ENCODE measurements at regions not wholly inside any gene's neighbourhood (a gene's known extent, or its start where the extent isn't known, plus 50 kb on each side); places are given as distances from the start of the nearest gene placed in this dataset.

DNA sequence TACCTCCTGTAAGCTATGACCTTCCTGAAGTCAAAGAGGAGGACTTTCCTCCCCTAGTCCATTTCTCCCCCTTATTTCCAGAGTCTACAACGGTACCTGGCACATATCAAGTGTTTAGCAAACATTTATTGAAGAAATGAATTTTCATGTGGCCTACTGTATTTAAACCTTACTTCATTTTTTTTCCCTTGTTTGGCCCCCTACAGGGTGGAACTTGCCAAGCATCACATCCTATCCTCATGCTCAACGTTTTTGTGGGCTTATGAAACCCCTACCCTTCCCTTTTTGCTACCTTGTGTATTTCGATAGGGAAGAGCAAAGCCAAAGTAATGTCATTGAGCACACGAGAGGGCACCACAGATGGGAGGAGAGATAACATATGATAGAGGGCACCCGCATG lies 1857.8 kb upstream of the WWC1 start:
- no peak for TF ChIP-seq POLR2A (IDR thresholded peaks at IDR 0.05)
- TF ChIP-seq, protein P1, sequence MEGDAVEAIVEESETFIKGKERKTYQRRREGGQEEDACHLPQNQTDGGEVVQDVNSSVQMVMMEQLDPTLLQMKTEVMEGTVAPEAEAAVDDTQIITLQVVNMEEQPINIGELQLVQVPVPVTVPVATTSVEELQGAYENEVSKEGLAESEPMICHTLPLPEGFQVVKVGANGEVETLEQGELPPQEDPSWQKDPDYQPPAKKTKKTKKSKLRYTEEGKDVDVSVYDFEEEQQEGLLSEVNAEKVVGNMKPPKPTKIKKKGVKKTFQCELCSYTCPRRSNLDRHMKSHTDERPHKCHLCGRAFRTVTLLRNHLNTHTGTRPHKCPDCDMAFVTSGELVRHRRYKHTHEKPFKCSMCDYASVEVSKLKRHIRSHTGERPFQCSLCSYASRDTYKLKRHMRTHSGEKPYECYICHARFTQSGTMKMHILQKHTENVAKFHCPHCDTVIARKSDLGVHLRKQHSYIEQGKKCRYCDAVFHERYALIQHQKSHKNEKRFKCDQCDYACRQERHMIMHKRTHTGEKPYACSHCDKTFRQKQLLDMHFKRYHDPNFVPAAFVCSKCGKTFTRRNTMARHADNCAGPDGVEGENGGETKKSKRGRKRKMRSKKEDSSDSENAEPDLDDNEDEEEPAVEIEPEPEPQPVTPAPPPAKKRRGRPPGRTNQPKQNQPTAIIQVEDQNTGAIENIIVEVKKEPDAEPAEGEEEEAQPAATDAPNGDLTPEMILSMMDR (IDR thresholded peaks at IDR 0.05 in 4 of 5, conservative IDR thresholded peaks at IDR 0.05 in 1 of 5) = no peak
- in situ Hi-C loops (cut with MboI; ENCODE audit: low sequenced_read_pairs in 4 of 4) = no loop called here

DNA sequence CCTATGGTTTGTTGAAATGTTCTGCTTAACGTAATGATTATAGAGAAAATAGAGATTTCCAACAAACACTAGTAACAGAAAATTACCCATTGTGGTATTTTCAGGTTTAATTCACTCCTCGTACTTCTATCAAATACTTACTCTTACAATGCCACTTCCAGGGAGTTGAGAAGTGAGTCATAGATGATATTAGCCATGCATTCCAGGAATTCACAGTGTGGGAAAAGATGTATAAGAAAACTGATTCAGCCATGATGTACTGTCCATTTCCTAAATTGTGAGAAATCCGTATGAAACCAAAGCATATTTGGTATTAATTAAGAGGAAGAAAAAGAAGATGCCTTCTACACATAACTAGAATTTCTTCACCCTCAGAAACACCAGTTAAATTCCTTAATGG lies 1854.6 kb upstream of the WWC1 start:
- Histone ChIP-seq H3K9me3 (no peaks in the 10 kb centered on the region), H3K4me3 (no peak overlapping the region), H3K36me3 (no peaks in the 10 kb centered on the region), H3K27me3 (no peaks in the 10 kb centered on the region), H3K27ac (no peak overlapping the region), H3K4me1 (no peaks in the 10 kb centered on the region)
- intact Hi-C loops (cut with DNase I; ENCODE audit: low total_unique reads) = no loop called here
- in situ Hi-C loops (cut with MboI; ENCODE audit: low sequenced_read_pairs in 4 of 4) = no loop called here
- no peak for TF ChIP-seq POLR2A (IDR thresholded peaks at IDR 0.05)
- TF ChIP-seq, protein P1 (IDR thresholded peaks at IDR 0.05 in 4 of 5, conservative IDR thresholded peaks at IDR 0.05 in 1 of 5) = no peak
- DNase-seq (no peak), ATAC-seq (no peak)

More for the DNA sequence above, 1857.8 kb upstream of the WWC1 start:
- Histone ChIP-seq H3K27ac (no peak overlapping the region), H3K27me3 (no peaks in the 10 kb centered on the region), H3K4me1 (no peaks in the 10 kb centered on the region), H3K9me3 (no peaks in the 10 kb centered on the region), H3K4me3 (no peak overlapping the region), H3K36me3 (no peaks in the 10 kb centered on the region)
- intact Hi-C loops (cut with DNase I; ENCODE audit: low total_unique reads) = no loop called here
- no peak for ATAC-seq
- no peak for DNase-seq

DNA sequence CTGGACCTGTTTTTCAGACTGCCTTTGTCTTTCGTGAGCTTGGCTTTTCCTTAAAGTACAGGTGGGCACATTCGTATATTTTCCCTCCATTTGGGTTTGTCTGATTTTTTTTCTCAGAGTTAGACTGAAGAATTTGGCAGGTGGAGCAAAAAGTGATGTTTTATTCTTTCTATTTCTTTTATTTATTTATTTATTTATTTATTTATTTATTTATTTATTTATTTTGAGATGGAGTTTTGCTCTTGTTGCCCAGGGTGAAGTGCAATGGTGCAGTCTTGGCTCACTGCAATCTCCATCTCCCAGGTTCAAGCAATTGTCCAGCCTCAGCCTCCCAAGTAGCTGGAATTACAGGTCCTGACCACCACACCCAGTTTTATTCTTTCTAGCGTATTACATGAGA lies 1805.1 kb upstream of the WWC1 start:
- Histone ChIP-seq H3K4me3 (no peak overlapping the region), H3K9me3 (no peaks in the 10 kb centered on the region), H3K4me1 (no peaks in the 10 kb centered on the region), H3K27me3 (no peaks in the 10 kb centered on the region), H3K27ac (no peak overlapping the region), H3K36me3 (no peaks in the 10 kb centered on the region)
- intact Hi-C loops (cut with DNase I; ENCODE audit: low total_unique reads) = no loop called here
- in situ Hi-C loops (cut with MboI; ENCODE audit: low sequenced_read_pairs in 4 of 4) = no loop called here
- DNase-seq = no peak
- no peak for ATAC-seq
- no peak for TF ChIP-seq POLR2A (IDR thresholded peaks at IDR 0.05)
- TF ChIP-seq, protein P1 (IDR thresholded peaks at IDR 0.05 in 4 of 5, conservative IDR thresholded peaks at IDR 0.05 in 1 of 5) = no peak

DNA sequence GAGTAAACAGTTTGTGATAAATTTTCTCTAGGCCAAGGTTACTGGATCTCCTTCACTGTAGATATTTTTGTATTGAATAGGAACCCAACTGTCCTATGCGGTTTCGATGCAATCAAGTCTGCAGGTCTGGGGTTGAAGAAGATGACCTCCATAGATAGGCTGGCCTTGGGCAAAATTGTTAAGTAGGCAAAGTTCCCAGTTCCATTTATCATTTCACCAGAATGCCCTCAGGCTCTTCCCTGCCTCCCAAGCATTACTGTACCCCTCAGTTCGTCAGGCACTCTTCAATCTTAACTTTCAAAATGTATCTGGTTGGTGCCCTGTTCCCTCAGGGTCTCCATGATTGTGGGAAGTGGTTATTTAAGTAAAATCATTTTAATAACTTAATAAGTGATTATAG lies 1802.9 kb upstream of the WWC1 start:
- no peaks in the 10 kb centered on the region for H3K36me3 ChIP-seq
- H3K9me3 ChIP-seq = no peaks in the 10 kb centered on the region
- H3K27ac ChIP-seq = no peak overlapping the region
- no peak overlapping the region for H3K4me3 ChIP-seq
- in situ Hi-C loops (cut with MboI; ENCODE audit: low sequenced_read_pairs in 4 of 4) (no loop called here), intact Hi-C loops (cut with DNase I; ENCODE audit: low total_unique reads) (no loop called here)
- TF ChIP-seq, protein P1 (IDR thresholded peaks at IDR 0.05 in 4 of 5, conservative IDR thresholded peaks at IDR 0.05 in 1 of 5) = no peak
- no peak for TF ChIP-seq POLR2A (IDR thresholded peaks at IDR 0.05)
- H3K4me1 ChIP-seq = no peaks in the 10 kb centered on the region
- H3K27me3 ChIP-seq = no peaks in the 10 kb centered on the region
- DNase-seq (no peak), ATAC-seq (no peak)

DNA sequence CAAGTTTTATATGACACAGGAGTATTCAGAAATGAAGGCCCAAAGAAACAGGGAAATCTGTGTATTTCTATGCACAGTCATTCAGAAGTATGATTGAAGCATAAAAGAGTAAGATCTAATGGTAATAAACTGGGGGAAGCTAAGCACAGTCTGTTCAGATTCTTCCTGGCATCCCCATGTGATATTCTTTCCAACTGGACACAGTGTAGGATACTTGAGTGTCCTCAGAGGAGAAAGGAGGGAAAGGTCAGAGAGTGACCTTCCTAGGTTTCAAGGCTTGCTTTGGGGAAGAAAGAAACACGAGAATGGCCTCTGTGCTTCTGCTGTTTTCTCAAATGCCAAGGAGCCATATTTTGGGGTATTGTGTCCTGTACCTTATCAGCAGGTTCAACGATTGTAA lies 1798.4 kb upstream of the WWC1 start:
- no peaks in the 10 kb centered on the region for H3K9me3 ChIP-seq
- ATAC-seq = no peak
- in situ Hi-C loops (cut with MboI; ENCODE audit: low sequenced_read_pairs in 4 of 4) = no loop called here
- no peak overlapping the region for H3K4me3 ChIP-seq
- H3K4me1 ChIP-seq = no peaks in the 10 kb centered on the region
- no peaks in the 10 kb centered on the region for H3K27me3 ChIP-seq
- no peak overlapping the region for H3K27ac ChIP-seq
- H3K36me3 ChIP-seq = no peaks in the 10 kb centered on the region
- intact Hi-C loops (cut with DNase I; ENCODE audit: low total_unique reads) = no loop called here
- DNase-seq = no peak
- TF ChIP-seq POLR2A (IDR thresholded peaks at IDR 0.05) = no peak
- TF ChIP-seq, protein P1 (IDR thresholded peaks at IDR 0.05 in 4 of 5, conservative IDR thresholded peaks at IDR 0.05 in 1 of 5) = no peak

Measured in gastrocnemius medialis (tissue), 4 donors.